ENCODE measurements at regions not wholly inside any gene's neighbourhood (a gene's known extent, or its start where the extent isn't known, plus 50 kb on each side); places are given as distances from the start of the nearest gene placed in this dataset.

DNA sequence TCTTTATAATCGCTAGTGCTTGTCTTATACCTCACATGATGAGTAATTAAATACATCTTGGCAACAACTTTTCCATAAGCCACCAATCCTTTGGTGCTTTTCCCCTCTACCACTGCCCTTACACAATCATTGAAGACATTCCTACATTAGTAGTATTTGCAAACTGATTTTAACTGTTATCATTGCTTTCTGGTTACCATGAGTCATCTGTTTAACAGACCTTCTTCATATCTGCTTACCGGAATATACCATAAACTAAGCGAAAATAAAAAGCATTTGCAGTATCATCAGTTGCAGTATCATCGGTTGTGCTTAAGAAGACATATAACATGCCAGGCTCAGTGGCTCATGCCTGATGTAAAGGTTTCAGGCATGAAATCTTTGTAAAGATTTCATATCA is 54.8 kb upstream of the PLEKHA5 start:
- TF ChIP-seq ZZZ3 (IDR thresholded peaks at IDR 0.05; ENCODE audit: control insufficient read depth, insufficient read length, low read depth) (no peak), ZNF217 (IDR thresholded peaks at IDR 0.05) (no peak), SP1 (IDR thresholded peaks at IDR 0.05; ENCODE audit: low read depth, low read length) (no peak), ZNF274 (IDR thresholded peaks at IDR 0.05; ENCODE audit: insufficient read depth, insufficient read length) (no peak), POLR2A (IDR thresholded peaks at IDR 0.05; ENCODE audit: low read depth, low read length) (no peak), BRCA1 (IDR thresholded peaks at IDR 0.05; ENCODE audit: low read depth, low read length) (no peak), CHD2 (IDR thresholded peaks at IDR 0.05; ENCODE audit: borderline replicate concordance, low read depth, low read length) (no peak), BMI1 (IDR thresholded peaks at IDR 0.05; ENCODE audit: borderline replicate concordance) (no peak), POU2F2 (IDR thresholded peaks at IDR 0.05; ENCODE audit: borderline replicate concordance, low read depth, low read length) (no peak), MXI1 (IDR thresholded peaks at IDR 0.05; ENCODE audit: low read depth, low read length) (no peak)
- TF ChIP-seq, protein P1, sequence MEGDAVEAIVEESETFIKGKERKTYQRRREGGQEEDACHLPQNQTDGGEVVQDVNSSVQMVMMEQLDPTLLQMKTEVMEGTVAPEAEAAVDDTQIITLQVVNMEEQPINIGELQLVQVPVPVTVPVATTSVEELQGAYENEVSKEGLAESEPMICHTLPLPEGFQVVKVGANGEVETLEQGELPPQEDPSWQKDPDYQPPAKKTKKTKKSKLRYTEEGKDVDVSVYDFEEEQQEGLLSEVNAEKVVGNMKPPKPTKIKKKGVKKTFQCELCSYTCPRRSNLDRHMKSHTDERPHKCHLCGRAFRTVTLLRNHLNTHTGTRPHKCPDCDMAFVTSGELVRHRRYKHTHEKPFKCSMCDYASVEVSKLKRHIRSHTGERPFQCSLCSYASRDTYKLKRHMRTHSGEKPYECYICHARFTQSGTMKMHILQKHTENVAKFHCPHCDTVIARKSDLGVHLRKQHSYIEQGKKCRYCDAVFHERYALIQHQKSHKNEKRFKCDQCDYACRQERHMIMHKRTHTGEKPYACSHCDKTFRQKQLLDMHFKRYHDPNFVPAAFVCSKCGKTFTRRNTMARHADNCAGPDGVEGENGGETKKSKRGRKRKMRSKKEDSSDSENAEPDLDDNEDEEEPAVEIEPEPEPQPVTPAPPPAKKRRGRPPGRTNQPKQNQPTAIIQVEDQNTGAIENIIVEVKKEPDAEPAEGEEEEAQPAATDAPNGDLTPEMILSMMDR (IDR thresholded peaks at IDR 0.05 in 2 of 3, conservative IDR thresholded peaks at IDR 0.05 in 1 of 3; ENCODE audit: control insufficient read depth in 2 of 3, extremely low read depth in 1 of 3, insufficient read depth in 1 of 3, low read depth in 3 of 3, low read length in 3 of 3): no peak

Measured in GM12878 (cell line).